ENCODE measurements at regions not wholly inside any gene's neighbourhood (a gene's known extent, or its start where the extent isn't known, plus 50 kb on each side); places are given as distances from the start of the nearest gene placed in this dataset.
"Not testable (repeated sequence)": the region's sequence is repeated elsewhere in the genome, so short reads cannot be mapped to it uniquely, and the experiment has no call there.

DNA sequence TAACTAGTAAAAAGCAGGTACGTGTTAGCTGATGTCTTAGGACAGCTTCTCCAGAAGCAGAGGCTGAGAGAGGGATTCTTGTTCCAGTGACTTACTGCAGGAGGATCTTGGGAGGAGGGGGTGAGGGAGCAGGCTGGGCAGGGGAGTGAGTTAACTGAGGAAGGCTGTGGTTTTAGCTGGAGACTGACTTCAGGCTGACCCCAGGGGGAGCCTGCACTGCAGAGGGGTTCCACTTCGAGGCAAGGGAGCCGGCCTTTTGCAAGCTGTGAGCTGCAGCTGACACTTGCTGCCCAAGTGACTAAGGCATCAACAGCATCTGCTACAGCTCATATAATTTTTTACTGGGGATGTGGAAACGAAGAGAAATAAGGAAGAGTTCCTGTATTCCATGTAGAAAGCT is 50.4 kb upstream of the SOD1 start:
- peaks cover 12% of the 10 kb centered on the region for H3K36me3 Mint-ChIP-seq

DNA sequence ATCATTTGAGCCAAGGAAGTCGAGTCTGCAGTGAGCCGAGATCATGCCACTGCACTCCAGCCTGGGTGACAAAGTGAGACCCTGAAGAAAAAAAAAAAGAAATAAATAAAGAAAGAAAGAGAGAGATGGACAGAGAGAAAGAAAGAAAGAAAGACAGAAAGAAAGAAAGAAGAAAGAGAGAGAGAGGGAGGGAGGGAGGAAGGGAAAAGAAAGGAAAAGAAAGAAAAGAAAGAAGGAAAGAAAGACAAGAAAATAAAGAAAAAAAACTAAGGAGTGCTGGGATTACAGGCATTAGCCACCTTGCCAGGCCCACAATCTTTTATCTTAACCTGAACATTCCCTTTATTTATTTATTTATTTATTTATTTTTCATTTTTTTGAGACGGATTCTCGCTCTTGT is 51.7 kb upstream of the SOD1 start:
- peaks cover 12% of the 10 kb centered on the region for H3K36me3 Mint-ChIP-seq
- ATAC-seq = no peak
- peaks cover 15% of the 10 kb centered on the region for H3K9me3 Mint-ChIP-seq
- peaks cover 56% of the 10 kb centered on the region for H3K27me3 Mint-ChIP-seq
- no peak overlapping the region for H3K27ac Mint-ChIP-seq
- no peaks in the 10 kb centered on the region for H3K4me1 Mint-ChIP-seq
- no peak overlapping the region for H3K4me3 Mint-ChIP-seq

More for the DNA sequence above, 50.4 kb upstream of the SOD1 start:
- H3K4me3 Mint-ChIP-seq = no peak overlapping the region
- no peak for ATAC-seq
- H3K27me3 Mint-ChIP-seq = peaks cover 63% of the 10 kb centered on the region
- H3K27ac Mint-ChIP-seq = no peak overlapping the region
- H3K4me1 Mint-ChIP-seq = no peaks in the 10 kb centered on the region
- H3K9me3 Mint-ChIP-seq = peaks cover 15% of the 10 kb centered on the region

DNA sequence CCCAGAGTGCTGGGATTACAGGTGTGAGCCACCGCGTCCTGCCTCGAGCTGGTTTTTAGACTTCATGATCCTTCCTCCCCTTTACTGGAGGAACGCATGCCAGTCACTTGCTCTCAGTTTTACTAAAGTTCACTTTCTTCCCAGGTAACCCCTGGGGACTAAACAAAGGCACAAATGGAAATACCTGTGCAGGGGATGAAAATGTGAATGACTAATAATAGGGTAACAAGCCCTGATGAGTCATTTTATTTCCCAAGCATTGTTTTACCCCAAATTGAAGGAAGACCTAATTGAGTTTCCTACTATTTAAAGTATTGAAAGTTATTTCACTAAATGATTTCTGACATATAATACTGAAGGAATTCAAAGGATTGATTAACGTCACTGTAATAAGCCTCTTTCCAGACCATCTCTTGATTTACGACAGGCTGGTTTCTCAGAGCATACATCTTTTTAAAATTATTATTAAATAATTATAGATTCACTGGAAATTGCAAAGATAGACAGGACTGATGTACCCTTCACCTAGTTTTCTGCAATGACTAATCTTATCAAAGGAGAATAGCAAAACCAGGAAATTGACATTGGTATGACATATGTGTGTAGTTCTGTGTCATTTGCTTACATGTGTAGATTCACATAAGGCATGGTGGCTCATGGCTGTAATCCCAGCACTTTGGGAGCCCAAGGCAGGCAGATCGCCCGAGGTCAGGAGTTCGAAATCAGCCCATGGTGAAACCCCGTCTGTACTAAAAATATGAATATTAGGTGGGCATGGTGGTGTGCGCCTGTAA is 53.2 kb upstream of the SOD1 start:
- peaks cover 41% of the 10 kb centered on the region for H3K27me3 Mint-ChIP-seq
- H3K27ac Mint-ChIP-seq = no peak overlapping the region
- peaks cover 9% of the 10 kb centered on the region for H3K9me3 Mint-ChIP-seq
- H3K4me3 Mint-ChIP-seq = no peak overlapping the region
- peaks cover 6% of the 10 kb centered on the region for H3K36me3 Mint-ChIP-seq
- no peak for ATAC-seq
- H3K4me1 Mint-ChIP-seq = no peaks in the 10 kb centered on the region

DNA sequence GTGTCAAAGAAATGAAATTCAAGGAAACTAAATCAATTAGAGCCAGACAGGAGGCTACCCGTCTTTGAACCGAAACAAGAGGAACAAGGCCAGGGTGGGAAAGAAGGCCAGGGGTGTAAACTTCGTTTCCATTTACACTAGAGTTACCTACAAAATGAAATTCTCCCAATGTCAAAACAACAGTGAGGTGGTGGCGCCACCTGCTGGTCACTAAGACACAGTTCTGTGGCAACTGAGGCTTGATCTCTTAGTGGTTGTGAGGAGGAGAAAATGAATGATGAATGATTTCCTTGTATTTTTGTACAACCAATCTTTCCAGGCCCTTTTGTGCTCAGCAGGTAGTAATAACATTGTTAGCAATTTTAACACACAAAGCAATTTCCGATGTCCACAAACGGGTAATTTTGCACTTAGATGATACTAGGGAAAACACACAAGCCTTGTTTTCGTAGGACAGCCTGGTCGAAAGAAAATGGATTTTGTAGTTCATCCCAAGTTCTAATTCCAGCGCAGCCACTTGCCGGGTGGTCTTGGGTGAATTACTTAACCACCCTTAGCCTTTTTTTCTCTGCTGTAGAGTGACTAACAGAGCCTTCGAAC is 54.8 kb upstream of the SOD1 start:
- H3K36me3 Mint-ChIP-seq = no peaks in the 10 kb centered on the region
- H3K27me3 Mint-ChIP-seq = peaks cover 25% of the 10 kb centered on the region
- H3K9me3 Mint-ChIP-seq = no peaks in the 10 kb centered on the region
- no peak overlapping the region for H3K4me3 Mint-ChIP-seq
- peak; percentile 75 for ATAC-seq
- no peak overlapping the region for H3K27ac Mint-ChIP-seq
- no peaks in the 10 kb centered on the region for H3K4me1 Mint-ChIP-seq

- Mint-ChIP-seq H3K4me3 (no peak overlapping the region), H3K9me3 (no peaks in the 10 kb centered on the region), H3K27me3 (no peaks in the 10 kb centered on the region), H3K36me3 (no peaks in the 10 kb centered on the region), H3K4me1 (no peaks in the 10 kb centered on the region), H3K27ac (no peak overlapping the region)
- no peak for ATAC-seq
Observed at GRCh38 chr21:31599563-31599962, 59.9 kb upstream of the SOD1 start.

DNA sequence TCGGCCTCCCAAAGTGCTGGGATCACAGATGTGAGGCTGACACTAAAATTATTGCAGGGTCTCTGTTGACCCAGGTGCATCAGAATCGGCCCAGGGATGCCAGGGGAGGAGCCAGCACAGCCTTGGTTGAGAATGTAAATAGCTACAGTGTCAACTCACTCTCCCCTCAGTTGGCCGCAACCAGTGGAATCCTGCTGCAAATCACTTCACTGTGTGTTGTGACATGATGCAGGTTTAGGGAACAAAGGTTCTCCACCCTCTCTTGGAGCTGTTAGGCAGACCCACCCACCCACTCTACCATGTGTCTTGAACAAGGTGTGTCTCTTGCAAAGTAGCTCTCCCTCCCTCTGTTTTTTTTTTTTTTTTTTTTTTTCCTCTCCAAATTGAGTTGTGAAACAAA is 60.5 kb upstream of the SOD1 start:
- no peaks in the 10 kb centered on the region for H3K9me3 Mint-ChIP-seq
- H3K27ac Mint-ChIP-seq = no peak overlapping the region
- H3K36me3 Mint-ChIP-seq = no peaks in the 10 kb centered on the region
- no peaks in the 10 kb centered on the region for H3K4me1 Mint-ChIP-seq
- no peak for ATAC-seq
- H3K27me3 Mint-ChIP-seq = no peaks in the 10 kb centered on the region
- H3K4me3 Mint-ChIP-seq = no peak overlapping the region

DNA sequence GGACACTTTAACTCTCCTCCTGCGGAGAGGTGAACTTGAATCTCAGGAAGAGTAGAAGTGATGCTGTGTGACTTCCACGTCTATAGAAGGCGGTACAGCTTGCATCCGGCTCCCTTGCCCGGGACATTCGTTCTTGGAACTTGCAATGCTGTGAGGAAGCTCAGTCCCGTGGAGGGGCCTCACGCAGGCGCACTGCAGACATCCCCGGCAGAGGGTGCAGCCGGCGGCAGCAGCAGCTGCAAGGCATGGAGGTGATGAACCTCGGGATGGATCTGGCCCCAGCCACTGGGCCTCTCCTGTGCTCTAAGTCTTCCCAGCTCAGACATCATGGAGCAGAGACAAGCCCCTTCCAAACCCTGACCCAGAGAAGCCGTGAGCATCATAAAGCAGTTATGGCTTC is 61.8 kb upstream of the SOD1 start:
- Mint-ChIP-seq H3K4me1 (no peaks in the 10 kb centered on the region), H3K36me3 (no peaks in the 10 kb centered on the region), H3K4me3 (no peak overlapping the region), H3K9me3 (no peaks in the 10 kb centered on the region), H3K27ac (no peak overlapping the region), H3K27me3 (no peaks in the 10 kb centered on the region)
- ATAC-seq = no peak

GRCh38 chr21:31596055-31596454 is 63.4 kb upstream of the SOD1 start:
- Mint-ChIP-seq H3K4me3 (no peak overlapping the region), H3K27me3 (no peaks in the 10 kb centered on the region), H3K9me3 (no peaks in the 10 kb centered on the region), H3K36me3 (no peaks in the 10 kb centered on the region), H3K4me1 (no peaks in the 10 kb centered on the region), H3K27ac (no peak overlapping the region)
- ATAC-seq = no peak

DNA sequence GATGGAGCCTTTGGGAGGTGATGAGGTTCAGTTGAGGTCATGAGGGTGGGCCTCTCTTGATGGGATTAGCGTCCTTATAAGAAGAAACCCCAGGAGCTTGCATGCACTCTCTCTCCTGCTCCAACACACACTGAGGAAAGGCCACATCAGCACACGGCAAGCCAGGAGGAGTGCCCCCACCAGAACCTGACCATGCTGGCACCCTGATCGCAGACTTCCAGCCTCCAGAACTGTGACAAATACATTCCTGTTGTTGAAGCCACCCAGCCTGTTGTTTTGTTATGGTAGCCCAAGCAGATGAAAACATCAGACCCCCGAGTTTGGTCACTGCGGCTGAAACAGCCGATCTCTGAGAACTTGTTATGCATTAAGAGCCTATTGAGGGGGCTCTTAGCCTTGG is 64.8 kb upstream of the SOD1 start:
- Mint-ChIP-seq H3K36me3 (no peaks in the 10 kb centered on the region), H3K4me1 (no peaks in the 10 kb centered on the region), H3K27me3 (no peaks in the 10 kb centered on the region), H3K27ac (no peak overlapping the region), H3K9me3 (no peaks in the 10 kb centered on the region), H3K4me3 (no peak overlapping the region)
- ATAC-seq = no peak

- Mint-ChIP-seq H3K9me3 (no peaks in the 10 kb centered on the region), H3K4me3 (no peak overlapping the region), H3K36me3 (no peaks in the 10 kb centered on the region), H3K27me3 (no peaks in the 10 kb centered on the region), H3K4me1 (no peaks in the 10 kb centered on the region), H3K27ac (no peak overlapping the region)
- ATAC-seq = no peak
Observed at GRCh38 chr21:31594279-31594678, 65.2 kb upstream of the SOD1 start.

DNA sequence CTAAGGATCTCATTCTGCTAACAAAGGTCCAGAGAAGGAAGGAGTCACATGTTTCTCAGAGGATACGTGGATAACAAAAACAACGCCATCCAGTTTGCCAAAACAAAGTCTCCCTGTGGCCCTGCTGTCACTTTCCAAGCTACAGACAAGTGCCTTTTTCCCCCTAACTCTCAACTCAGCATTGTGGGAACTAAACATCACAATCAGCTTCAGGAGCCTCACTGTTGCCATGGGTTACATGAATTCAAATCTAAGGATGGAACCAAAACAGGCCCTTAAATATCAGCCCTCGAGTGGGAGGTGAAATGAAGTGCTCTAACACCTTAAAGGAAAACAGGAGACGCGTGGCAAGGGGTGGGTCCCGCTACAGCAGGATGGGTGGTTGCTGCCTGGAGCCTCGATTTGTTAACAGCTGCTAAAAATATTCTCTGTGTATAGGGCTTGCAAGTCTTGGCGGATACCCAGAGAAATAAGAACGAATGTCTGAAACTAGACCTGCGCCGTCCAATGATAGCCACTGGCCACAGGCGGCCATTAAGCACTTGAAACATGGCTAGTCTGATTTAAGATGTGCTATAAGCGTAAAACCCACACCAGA is 66.4 kb upstream of the SOD1 start:
- no peaks in the 10 kb centered on the region for H3K9me3 Mint-ChIP-seq
- H3K27me3 Mint-ChIP-seq = peaks cover 1% of the 10 kb centered on the region
- H3K36me3 Mint-ChIP-seq = no peaks in the 10 kb centered on the region
- ATAC-seq = no peak
- H3K4me3 Mint-ChIP-seq = no peak overlapping the region
- no peak overlapping the region for H3K27ac Mint-ChIP-seq
- H3K4me1 Mint-ChIP-seq = no peaks in the 10 kb centered on the region

- Mint-ChIP-seq H3K27me3 (peaks cover 7% of the 10 kb centered on the region), H3K9me3 (no peaks in the 10 kb centered on the region), H3K27ac (no peak overlapping the region), H3K36me3 (no peaks in the 10 kb centered on the region), H3K4me3 (no peak overlapping the region), H3K4me1 (no peaks in the 10 kb centered on the region)
- no peak for ATAC-seq
Observed at GRCh38 chr21:31592516-31592915, 67.0 kb upstream of the SOD1 start.

GRCh38 chr21:31589820-31590219 is 69.7 kb upstream of the SOD1 start:
- Mint-ChIP-seq H3K9me3 (no peaks in the 10 kb centered on the region), H3K27ac (no peak overlapping the region), H3K36me3 (no peaks in the 10 kb centered on the region), H3K27me3 (peaks cover 8% of the 10 kb centered on the region), H3K4me1 (no peaks in the 10 kb centered on the region), H3K4me3 (no peak overlapping the region)
- ATAC-seq = no peak

GRCh38 chr21:31586118-31586517 is 73.4 kb upstream of the SOD1 start:
- peaks cover 8% of the 10 kb centered on the region for H3K27me3 Mint-ChIP-seq
- no peaks in the 10 kb centered on the region for H3K36me3 Mint-ChIP-seq
- no peaks in the 10 kb centered on the region for H3K4me1 Mint-ChIP-seq
- no peak overlapping the region for H3K27ac Mint-ChIP-seq
- no peak overlapping the region for H3K4me3 Mint-ChIP-seq
- no peak for ATAC-seq
- no peaks in the 10 kb centered on the region for H3K9me3 Mint-ChIP-seq

DNA sequence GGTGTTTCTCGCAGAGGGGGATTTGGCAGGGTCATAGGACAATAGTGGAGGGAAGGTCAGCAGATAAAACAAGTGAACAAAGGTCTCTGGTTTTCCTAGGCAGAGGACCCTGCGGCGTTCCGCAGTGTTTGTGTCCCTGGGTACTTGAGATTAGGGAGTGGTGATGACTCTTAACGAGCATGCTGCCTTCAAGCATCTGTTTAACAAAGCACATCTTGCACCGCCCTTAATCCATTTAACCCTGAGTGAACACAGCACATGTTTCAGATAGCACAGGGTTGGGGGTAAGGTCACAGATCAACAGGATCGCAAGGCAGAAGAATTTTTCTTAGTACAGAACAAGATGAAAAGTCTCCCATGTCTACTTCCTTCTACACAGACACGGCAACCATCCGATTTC is 75.6 kb upstream of the SOD1 start:
- not testable (repeated sequence) for H3K9me3 Mint-ChIP-seq, H3K27ac Mint-ChIP-seq, H3K36me3 Mint-ChIP-seq, H3K4me1 Mint-ChIP-seq, H3K4me3 Mint-ChIP-seq, H3K27me3 Mint-ChIP-seq, ATAC-seq

GRCh38 chr21:31583498-31583897 is 76.0 kb upstream of the SOD1 start:
- ATAC-seq = no peak
- no peaks in the 10 kb centered on the region for H3K4me1 Mint-ChIP-seq
- peaks cover 8% of the 10 kb centered on the region for H3K27me3 Mint-ChIP-seq
- H3K9me3 Mint-ChIP-seq = no peaks in the 10 kb centered on the region
- no peaks in the 10 kb centered on the region for H3K36me3 Mint-ChIP-seq
- no peak overlapping the region for H3K4me3 Mint-ChIP-seq
- H3K27ac Mint-ChIP-seq = no peak overlapping the region

All from stimulated activated memory B cell treated with anti-CD40 and anti-IgM and Interleukin-4, amounts not matched to agents 10 μg/mL and 1 μg/mL and 100 μg/mL, for 72 hours (primary cell).